GM12891 (cell line): ENCODE measurements at regions not wholly inside any gene's neighbourhood (a gene's known extent, or its start where the extent isn't known, plus 50 kb on each side); places are given as distances from the start of the nearest gene placed in this dataset.
"Not testable (repeated sequence)": the region's sequence is repeated elsewhere in the genome, so short reads cannot be mapped to it uniquely, and the experiment has no call there.

ENCODE experiments used
- DNase-seq: peaks from one replicate; pipeline ENCODE4 v3.0.0; 2011; ENCODE audit warnings: low spot score; ENCODE audit not compliant: insufficient read length
- FAIRE-seq: peaks from 2 replicates; lab custom pipeline; 2011; peaks lifted over from hg19 to GRCh38; lab: Jason Lieb, UNC
- PAX5 ChIP-seq: IDR thresholded peaks from 2 replicates; pipeline ENCODE4 v1.6.1; 2011; ENCODE audit warnings: low read length, moderate library complexity, mild to moderate bottlenecking; ENCODE audit not compliant: insufficient read depth, severe bottlenecking
- POLR2A ChIP-seq: IDR thresholded peaks from 2 replicates; pipeline ENCODE4 v1.6.1; 2011; ENCODE audit warnings: low read depth, low read length, control low read depth
- POLR2AphosphoS5 ChIP-seq: IDR thresholded peaks from 2 replicates; pipeline ENCODE4 v1.6.1; 2011; ENCODE audit warnings: low read depth, low read length, control low read depth
- POU2F2 ChIP-seq: IDR thresholded peaks from 2 replicates; pipeline ENCODE4 v1.6.1; 2011; ENCODE audit warnings: low read depth, mild to moderate bottlenecking, control low read depth, low read length, moderate library complexity
- SPI1 ChIP-seq: IDR thresholded peaks from 2 replicates; pipeline ENCODE4 v1.6.1; 2011; ENCODE audit warnings: low read depth, low read length, control low read depth
- TAF1 ChIP-seq: IDR thresholded peaks from 2 replicates; pipeline ENCODE4 v1.6.1; 2011; ENCODE audit warnings: low read depth, low read length, control low read depth

DNA sequence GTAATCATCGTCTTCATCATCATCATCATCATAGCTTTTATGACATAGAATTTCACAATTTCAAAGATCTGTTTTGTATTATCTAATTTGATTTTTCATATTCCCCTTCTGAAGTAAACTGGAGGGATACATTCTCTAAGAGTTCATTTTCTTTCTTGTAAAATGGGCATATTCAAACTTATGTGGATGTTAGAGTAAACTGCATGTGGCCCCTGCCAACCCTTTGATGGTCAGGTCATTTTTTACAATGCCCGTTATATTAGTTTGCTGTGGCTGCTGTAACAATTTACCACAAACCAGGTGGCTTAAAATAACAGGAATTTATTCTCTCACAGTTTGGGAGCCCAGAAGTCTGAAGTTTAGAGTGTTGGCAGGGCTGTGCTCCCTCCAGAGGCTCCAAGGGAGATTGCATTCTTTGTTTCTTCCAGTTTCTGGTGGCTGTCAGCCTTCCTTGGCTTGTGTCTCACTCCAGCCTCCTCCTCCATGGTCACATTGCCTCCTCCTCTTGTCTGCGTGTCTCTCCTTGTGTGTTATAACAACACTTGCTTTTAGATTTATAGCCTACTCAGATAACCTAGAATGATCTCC, 127.5 kb upstream of the MMADHC start:
- no peak for FAIRE-seq
- TF ChIP-seq POLR2AphosphoS5 (no peak), TAF1 (no peak), PAX5 (no peak)

DNA sequence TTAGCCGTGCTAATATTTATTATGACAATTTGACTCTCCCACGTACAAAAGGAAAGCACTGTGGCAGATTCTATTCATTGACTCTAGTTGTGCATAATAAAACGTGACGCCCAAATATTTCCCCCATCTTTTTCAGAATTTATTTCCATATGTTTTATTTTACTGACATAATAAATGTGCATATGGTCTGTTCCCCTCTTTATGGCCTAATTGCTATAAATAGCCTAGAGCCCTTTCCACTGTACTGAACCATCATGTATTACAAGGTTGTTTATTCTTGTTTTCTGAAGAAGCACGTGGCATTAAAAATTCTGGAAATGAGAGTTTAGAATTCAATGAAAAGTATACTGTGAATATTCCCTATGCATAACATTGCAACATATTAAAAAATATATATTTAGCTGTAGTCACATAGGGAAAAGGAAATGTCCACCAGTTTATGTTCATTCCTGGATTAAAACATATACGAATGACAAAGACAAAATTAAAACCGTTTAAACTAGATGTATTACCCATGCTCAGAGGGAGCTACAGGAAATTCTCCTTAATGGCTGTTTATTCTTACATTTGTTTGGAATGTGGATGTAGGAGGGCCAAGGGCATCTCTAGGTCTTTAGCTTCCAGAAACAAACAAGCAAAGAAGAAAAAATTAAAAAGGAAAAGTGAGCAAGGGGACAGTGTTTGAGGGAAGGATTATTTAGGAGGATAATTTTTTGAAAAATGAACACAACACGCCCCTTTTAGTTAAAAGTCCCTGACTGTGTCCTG, 122.1 kb upstream of the MMADHC start:
- FAIRE-seq (no peak), DNase-seq (no peak)
- TF ChIP-seq SPI1 (no peak), PAX5 (no peak), TAF1 (no peak)

More for the DNA sequence above, 127.5 kb upstream of the MMADHC start:
- DNase-seq, result no peak

DNA sequence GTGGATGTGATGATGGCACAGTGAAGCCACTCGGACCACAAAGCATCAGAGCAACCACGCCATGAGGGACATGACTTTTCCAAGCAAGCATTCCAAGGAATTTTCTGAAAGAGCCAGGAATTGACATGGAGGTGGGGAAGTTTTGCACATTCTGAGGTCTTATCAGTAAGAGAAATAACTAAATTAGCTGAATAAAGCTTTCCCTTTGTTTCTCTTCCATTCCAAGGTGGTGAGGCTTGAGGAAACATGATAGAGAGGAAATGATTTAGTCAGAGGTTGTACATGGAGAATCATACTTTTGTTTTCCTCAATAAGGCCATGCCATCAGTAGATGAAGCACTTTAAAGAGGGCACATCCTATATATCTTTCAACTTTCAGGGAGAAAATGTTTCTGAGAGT, 115.7 kb upstream of the MMADHC start:
- TF ChIP-seq POLR2AphosphoS5 (no peak), POU2F2 (no peak), PAX5 (no peak), POLR2A (no peak), SPI1 (no peak), TAF1 (no peak)
- no peak for DNase-seq
- no peak for FAIRE-seq

DNA sequence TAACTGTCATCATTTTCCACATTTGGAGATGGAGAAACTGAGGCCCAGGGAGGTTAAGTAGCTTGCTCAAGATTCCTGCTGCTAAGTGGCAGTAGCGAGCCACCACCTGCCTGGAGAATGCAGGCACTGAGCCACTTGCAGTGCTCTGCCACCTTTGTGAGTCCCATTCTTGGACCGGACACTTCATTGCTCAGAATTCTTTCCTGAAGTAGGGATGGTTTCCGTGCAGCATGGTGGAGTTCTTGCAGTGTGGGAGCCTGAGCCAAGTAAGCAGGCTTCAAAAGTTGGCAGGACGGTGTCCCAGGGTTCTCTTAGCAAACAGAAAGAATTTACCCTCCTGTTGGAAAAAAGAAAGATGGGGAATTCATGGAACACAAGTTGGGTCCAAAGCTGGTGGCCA, 115.0 kb upstream of the MMADHC start:
- TF ChIP-seq POLR2AphosphoS5 (no peak), POU2F2 (no peak), POLR2A (no peak), SPI1 (no peak), PAX5 (no peak), TAF1 (no peak)
- no peak for DNase-seq
- no peak for FAIRE-seq

DNA sequence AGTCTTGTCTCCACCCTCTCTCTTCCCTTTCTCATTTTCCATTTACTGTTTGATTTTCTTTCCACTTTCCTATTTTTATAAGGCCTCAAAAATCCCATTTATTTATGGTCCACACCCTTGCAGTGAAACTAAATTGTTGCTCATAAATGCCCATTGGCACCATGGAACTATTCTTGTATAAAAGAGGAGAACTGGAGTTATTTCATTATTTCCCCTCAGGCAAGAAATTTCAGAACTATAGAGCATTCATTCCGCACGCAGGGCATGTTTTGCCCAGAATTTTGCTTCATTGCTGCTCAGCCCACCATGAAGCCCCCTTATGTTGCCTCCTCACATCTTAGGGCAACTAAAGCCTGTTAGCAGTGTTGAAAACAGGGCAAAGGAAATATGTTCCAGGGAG, 113.7 kb upstream of the MMADHC start:
- no peak for FAIRE-seq
- no peak for TF ChIP-seq POLR2AphosphoS5
- no peak for TF ChIP-seq POLR2A
- no peak for TF ChIP-seq POU2F2
- TF ChIP-seq SPI1, result no peak
- TF ChIP-seq TAF1, result no peak
- TF ChIP-seq PAX5, result no peak
- DNase-seq, result no peak

DNA sequence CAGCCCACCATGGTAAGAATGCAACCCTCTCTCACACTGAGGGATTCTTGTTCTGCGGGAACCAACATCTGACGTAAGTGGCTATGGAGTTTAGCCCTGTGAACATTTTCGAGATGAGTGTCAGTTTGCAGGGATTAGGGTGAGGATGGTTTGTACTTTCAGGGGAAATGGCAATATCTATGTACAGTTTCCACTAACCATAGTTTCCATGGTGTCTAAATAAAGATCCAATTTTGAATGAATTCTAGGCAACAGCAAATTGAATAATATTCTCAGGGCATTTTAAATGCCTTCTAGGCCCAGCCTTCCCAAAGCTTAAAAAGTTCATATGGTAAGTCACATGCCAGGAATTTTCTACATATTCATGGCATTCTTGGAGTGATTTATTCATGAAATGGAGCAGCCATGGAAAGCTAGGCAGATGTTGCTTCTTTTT, 105.4 kb upstream of the MMADHC start:
- DNase-seq (no peak), FAIRE-seq (no peak)

DNA sequence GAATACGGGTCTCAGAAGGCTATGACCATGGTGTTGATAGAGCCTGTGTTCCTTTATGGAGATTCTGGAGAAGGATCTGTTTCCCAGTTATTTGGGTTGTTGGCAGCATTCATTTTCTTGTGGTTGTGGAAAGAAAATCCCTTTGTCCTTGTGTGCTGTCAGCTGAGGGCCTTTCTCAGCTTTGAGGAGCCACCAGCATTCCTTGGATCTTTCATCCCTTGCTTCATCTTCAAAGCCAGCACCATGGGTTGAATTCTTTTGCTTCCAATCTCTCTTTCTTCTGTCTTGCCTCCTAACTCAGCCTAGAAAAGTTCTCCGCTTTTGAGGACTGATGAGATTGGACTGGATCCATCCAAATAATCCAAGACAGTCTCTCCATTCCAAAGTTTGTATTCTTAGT, 103.2 kb upstream of the MMADHC start:
- FAIRE-seq, result no peak
- TF ChIP-seq POU2F2 (no peak), SPI1 (no peak), POLR2AphosphoS5 (no peak), TAF1 (no peak)
- DNase-seq, result no peak

More for the DNA sequence above, 105.4 kb upstream of the MMADHC start:
- TF ChIP-seq POLR2AphosphoS5, result no peak
- TF ChIP-seq TAF1, result no peak
- TF ChIP-seq POLR2A, result no peak
- TF ChIP-seq POU2F2, result no peak
- TF ChIP-seq PAX5, result no peak
- TF ChIP-seq SPI1, result no peak

DNA sequence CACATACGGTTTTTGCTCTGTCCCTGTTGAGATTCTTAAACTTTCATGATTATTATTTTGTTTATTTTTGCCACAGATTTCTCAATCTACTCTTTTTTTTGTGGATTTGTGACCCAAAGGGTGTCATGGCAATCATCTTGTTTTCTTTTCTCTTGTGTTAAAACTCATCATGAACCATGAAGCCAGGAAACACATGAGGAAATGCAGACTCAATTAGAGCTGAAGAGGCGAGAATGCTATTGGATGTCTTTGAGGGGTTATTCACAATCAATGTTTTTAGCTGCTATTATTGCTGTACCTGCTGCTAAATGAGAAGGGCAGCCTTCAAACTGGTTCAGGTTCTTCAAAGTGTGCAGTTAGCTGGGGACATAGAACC, 99.5 kb upstream of the MMADHC start:
- TF ChIP-seq SPI1, result no peak
- TF ChIP-seq PAX5, result no peak
- no peak for TF ChIP-seq POLR2A
- TF ChIP-seq POLR2AphosphoS5, result no peak
- FAIRE-seq (no peak), DNase-seq (no peak)

DNA sequence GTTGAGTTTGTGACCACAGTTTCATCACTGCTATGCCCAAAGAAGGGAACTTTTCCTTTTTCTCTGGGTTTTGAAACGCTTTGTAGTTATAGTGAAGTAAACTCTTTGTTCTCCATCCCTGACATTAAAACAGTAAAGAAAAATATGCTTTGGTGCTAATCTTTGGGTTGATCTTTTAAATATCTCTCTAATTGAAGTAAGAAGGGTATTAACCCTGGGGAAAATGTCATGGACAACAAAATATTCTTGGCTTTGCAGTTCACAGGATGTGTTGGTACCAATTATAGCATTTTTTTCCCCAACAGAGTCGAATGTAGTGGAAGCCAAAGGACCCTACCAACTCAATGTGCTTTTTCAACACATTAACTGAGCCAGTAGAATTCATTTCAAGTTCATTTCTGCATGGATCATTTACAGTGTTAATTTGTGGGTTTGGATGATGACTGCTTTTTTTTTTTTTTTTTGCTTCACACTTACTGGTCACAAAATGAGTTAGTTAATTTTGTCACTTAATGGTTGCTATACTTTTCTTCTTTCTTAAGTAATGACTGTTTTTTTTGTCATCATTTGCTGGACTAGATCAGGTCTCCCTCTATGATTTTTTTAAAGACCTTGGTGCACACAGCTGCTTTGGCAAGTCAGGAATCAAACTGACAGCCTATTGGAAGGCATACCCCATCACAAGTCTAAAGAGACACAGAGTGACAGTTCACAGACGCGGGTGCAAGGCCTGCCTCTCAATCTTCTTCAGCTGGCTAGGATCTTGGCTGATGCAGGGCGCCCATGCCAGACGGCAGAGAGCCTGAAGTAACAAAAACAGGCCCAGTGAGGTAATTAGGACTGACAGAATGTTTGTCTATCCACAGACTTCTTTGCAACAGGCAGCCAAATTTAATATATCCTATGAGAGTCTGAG, 98.8 kb upstream of the MMADHC start:
- no peak for TF ChIP-seq POU2F2
- TF ChIP-seq POLR2A, result no peak
- no peak for TF ChIP-seq SPI1
- TF ChIP-seq POLR2AphosphoS5, result no peak
- no peak for TF ChIP-seq PAX5
- TF ChIP-seq TAF1, result no peak
- FAIRE-seq (no peak), DNase-seq (no peak)

DNA sequence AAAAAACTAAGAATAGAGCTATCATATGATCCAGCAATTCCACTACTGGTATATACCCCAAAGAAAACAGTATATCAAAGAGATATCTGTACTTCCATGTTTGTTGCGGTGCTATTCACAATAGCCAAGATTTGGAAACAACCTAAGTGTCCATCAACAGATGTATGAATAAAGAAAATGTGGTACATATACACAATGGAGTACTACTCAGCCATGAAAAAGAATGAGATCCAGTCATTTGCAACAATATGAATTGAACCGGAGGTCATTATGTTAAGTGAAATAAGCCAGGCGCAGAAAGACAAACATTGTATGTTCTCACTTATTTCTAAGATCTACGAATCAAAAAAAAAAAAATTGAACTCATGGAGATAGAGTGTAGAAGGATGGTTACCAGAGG, 97.8 kb upstream of the MMADHC start:
- not testable (repeated sequence) for DNase-seq
- peak; percentile 40 for FAIRE-seq
